Endothelial cell of umbilical vein (primary cell): ENCODE measurements at regions not wholly inside any gene's neighbourhood (a gene's known extent, or its start where the extent isn't known, plus 50 kb on each side); places are given as distances from the start of the nearest gene placed in this dataset.

Experiments
- BruUV-seq: library from RNA; stranded (reverse); fragments of 400-500 nt; replicated peaks from 2 replicates; lab custom pipeline; 2021; lab: Mats Ljungman, UMichigan
- CTCF ChIA-PET: fragments of 300-600, 350-600 bp; sonication (Branson Sonifier 250); formaldehyde crosslinking; loops from one replicate; lab custom pipeline; 2021; ENCODE audit warnings: antibody characterized with exemption, inconsistent platforms; lab: Charles Lee
- POLR2A ChIA-PET: fragments of 300-600, 350-600 bp; sonication (Branson Sonifier 250); formaldehyde crosslinking; loops from one replicate; lab custom pipeline; 2021; ENCODE audit warnings: antibody characterized with exemption, inconsistent platforms; lab: Charles Lee
- DNase-seq: peaks from one replicate; pipeline ENCODE4 v3.0.0-alpha.2; 2011; ENCODE audit warnings: low read depth, low spot score
- FAIRE-seq: peaks from 2 replicates; lab custom pipeline; 2011; peaks lifted over from hg19 to GRCh38; lab: Jason Lieb, UNC
- H2AFZ ChIP-seq: 2 replicates; pipeline ENCODE4 v1.6.0; 2012; ENCODE audit warnings: low read depth, low read length, control low read depth, inconsistent platforms
- H3K27ac ChIP-seq: 2 replicates; pipeline ENCODE4 v1.5.1; 2011; ENCODE audit warnings: low read depth, mild to moderate bottlenecking, control low read depth, low read length, moderate library complexity; ENCODE audit not compliant: insufficient read depth
- H3K27me3 ChIP-seq, 2 experiments: 2 replicates each; pipeline versions ENCODE4 v1.6.0 to v1.6.1; 2011; ENCODE audit warnings: low read length in 2 of 2, mixed read lengths in 1 of 2; ENCODE audit not compliant: control insufficient read depth in 2 of 2, insufficient read depth in 2 of 2
- H3K36me3 ChIP-seq, 2 experiments: 2 replicates in 1 of 2; 3 replicates in 1 of 2; pipeline ENCODE4 v1.5.1; 2011; ENCODE audit warnings: low read length in 2 of 2, mild to moderate bottlenecking in 1 of 2, moderate library complexity in 1 of 2; ENCODE audit not compliant: control insufficient read depth in 2 of 2, insufficient read depth in 2 of 2; ENCODE audit errors: extremely low read depth in 1 of 2
- H3K4me1 ChIP-seq: 3 replicates; pipeline ENCODE4 v1.5.1; 2011; ENCODE audit warnings: mild to moderate bottlenecking, low read length; ENCODE audit not compliant: control insufficient read depth, insufficient read depth; ENCODE audit errors: extremely low read depth
- H3K4me2 ChIP-seq: 2 replicates; pipeline ENCODE4 v1.6.1; 2011; ENCODE audit warnings: low read length, control low read depth, mixed read lengths; ENCODE audit not compliant: insufficient read depth
- H3K4me3 ChIP-seq, 3 experiments: fragments of 200-600 bp in 1 of 3; sonication (generic), shearing (Covaris generic) in 1 of 3; replicated peaks in 1 of 3; 2 replicates each; pipeline ENCODE4 v1.5.1; 2011 to 2016; ENCODE audit warnings: control low read depth in 3 of 3, low read length in 3 of 3, mild to moderate bottlenecking in 2 of 3, inconsistent platforms in 1 of 3, low read depth in 1 of 3, moderate library complexity in 1 of 3; ENCODE audit not compliant: insufficient read depth in 1 of 3
- H3K79me2 ChIP-seq: 2 replicates; pipeline ENCODE4 v1.6.0; 2012; ENCODE audit warnings: low read length, inconsistent platforms; ENCODE audit not compliant: control insufficient read depth, insufficient read depth
- H3K9ac ChIP-seq: replicated peaks from 2 replicates; pipeline ENCODE3; 2011; ENCODE audit warnings: low read length, control low read depth; ENCODE audit not compliant: insufficient read depth; ENCODE audit errors: extremely low read depth
- H3K9me1 ChIP-seq: replicated peaks from 3 replicates; pipeline ENCODE4 v1.6.0; 2011; ENCODE audit warnings: mild to moderate bottlenecking, low read length; ENCODE audit not compliant: control insufficient read depth, insufficient read depth; ENCODE audit errors: extremely low read depth
- H3K9me3 ChIP-seq: replicated peaks from 2 replicates; pipeline ENCODE4 v1.5.1; 2012; ENCODE audit warnings: low read length, inconsistent platforms; ENCODE audit not compliant: control insufficient read depth, insufficient read depth
- H4K20me1 ChIP-seq: replicated peaks from 2 replicates; pipeline ENCODE3; 2011; ENCODE audit warnings: mild to moderate bottlenecking, low read length; ENCODE audit not compliant: control insufficient read depth, insufficient read depth; ENCODE audit errors: extremely low read depth
- EZH2 ChIP-seq: IDR thresholded peaks from 2 replicates; pipeline ENCODE4 v1.6.1; 2012; ENCODE audit warnings: borderline replicate concordance, low read depth, mild to moderate bottlenecking, moderate library complexity, low read length, inconsistent platforms; ENCODE audit not compliant: severe bottlenecking
- FOS ChIP-seq: IDR thresholded peaks from 2 replicates; pipeline ENCODE4 v1.6.1; 2011; ENCODE audit warnings: mild to moderate bottlenecking, low read length, moderate library complexity, borderline replicate concordance; ENCODE audit not compliant: insufficient read depth
- GATA2 ChIP-seq: IDR thresholded peaks from 2 replicates; pipeline ENCODE4 v1.7.0; 2011; ENCODE audit warnings: low read depth, mild to moderate bottlenecking, moderate library complexity, mixed read lengths, low read length; ENCODE audit not compliant: insufficient read length, insufficient read depth
- JUN ChIP-seq: IDR thresholded peaks from 2 replicates; pipeline ENCODE4 v1.6.1; 2011; ENCODE audit warnings: borderline replicate concordance, low read depth; ENCODE audit not compliant: insufficient read length, insufficient read depth
- MYC ChIP-seq: IDR thresholded peaks from one replicate; pipeline ENCODE4 v1.6.1; 2011; ENCODE audit warnings: mild to moderate bottlenecking, low read depth, low read length
- POLR2A ChIP-seq: IDR thresholded peaks from 2 replicates; pipeline ENCODE4 v1.6.1; 2012; ENCODE audit warnings: low read depth, mild to moderate bottlenecking, control low read depth, low read length
- POLR2AphosphoS5 ChIP-seq: IDR thresholded peaks from 2 replicates; pipeline ENCODE4 v1.6.1; 2012; ENCODE audit warnings: low read depth, mild to moderate bottlenecking, control low read depth, low read length, moderate library complexity; ENCODE audit not compliant: insufficient read depth
- dilution Hi-C: fragments of 300-500 bp; cut with MboI; formaldehyde crosslinking; loops from one replicate; pipeline ENCODE4 v1.15.0; 2019; ENCODE audit warnings: low sequenced_read_pairs; ENCODE audit not compliant: extremely low pct_ligation_motif_present
- intact Hi-C: fragments of 100-400 bp; cut with micrococcal nuclease; formaldehyde crosslinking; loops from one replicate; pipeline ENCODE4 v1.10.0; 2022
- TF ChIP-seq, protein P1 (sequence below), 2 donors: IDR thresholded peaks; 1 replicate in 1 of 2; 2 replicates in 1 of 2; pipeline ENCODE4 v1.5.1; 2011; ENCODE audit warnings: low read length in 2 of 2, mild to moderate bottlenecking in 2 of 2, moderate library complexity in 2 of 2, control low read depth in 1 of 2, inconsistent platforms in 1 of 2, low read depth in 1 of 2; ENCODE audit not compliant: insufficient read depth in 1 of 2; ENCODE audit errors: extremely low read depth in 1 of 2
- TF ChIP-seq, protein P2 (sequence below): IDR thresholded peaks from 2 replicates; pipeline ENCODE4 v1.6.1; 2011; ENCODE audit not compliant: insufficient read depth, insufficient read length

DNA sequence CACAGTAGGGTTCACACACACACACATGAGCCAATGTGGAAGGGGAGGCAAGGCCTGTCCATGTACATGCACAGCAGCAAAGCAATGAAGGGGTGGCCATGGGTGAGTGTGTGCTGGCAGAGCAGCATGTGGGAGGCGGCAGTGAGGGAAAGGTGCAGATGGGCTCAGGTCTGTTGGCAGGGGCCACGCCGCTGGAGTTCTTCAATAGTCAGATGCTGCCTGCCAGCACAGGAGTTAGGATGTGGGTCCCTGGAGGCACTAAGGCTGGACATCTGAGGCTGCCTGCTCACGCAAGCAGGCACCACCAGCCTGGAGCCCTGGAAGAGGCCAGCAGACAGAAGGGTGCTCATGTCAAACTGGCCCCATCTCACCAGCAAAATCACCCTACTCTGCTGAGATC is 1304.9 kb downstream of the DSC3 start:
- H2AFZ ChIP-seq = no peak overlapping the region
- H3K9me1 ChIP-seq = no peaks in the 10 kb centered on the region
- no peaks in the 10 kb centered on the region for H3K9me3 ChIP-seq
- no peaks in the 10 kb centered on the region for H4K20me1 ChIP-seq
- dilution Hi-C loops (no loop called here), intact Hi-C loops (no loop called here)
- H3K4me3 ChIP-seq = no peak overlapping the region
- TF ChIP-seq, protein P1, sequence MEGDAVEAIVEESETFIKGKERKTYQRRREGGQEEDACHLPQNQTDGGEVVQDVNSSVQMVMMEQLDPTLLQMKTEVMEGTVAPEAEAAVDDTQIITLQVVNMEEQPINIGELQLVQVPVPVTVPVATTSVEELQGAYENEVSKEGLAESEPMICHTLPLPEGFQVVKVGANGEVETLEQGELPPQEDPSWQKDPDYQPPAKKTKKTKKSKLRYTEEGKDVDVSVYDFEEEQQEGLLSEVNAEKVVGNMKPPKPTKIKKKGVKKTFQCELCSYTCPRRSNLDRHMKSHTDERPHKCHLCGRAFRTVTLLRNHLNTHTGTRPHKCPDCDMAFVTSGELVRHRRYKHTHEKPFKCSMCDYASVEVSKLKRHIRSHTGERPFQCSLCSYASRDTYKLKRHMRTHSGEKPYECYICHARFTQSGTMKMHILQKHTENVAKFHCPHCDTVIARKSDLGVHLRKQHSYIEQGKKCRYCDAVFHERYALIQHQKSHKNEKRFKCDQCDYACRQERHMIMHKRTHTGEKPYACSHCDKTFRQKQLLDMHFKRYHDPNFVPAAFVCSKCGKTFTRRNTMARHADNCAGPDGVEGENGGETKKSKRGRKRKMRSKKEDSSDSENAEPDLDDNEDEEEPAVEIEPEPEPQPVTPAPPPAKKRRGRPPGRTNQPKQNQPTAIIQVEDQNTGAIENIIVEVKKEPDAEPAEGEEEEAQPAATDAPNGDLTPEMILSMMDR (IDR thresholded peaks at IDR 0.05; ENCODE audit: extremely low read depth in 1 of 2, insufficient read depth in 1 of 2, low read depth in 1 of 2, low read length in 2 of 2) = no peak
- no peak for TF ChIP-seq JUN
- no peak for TF ChIP-seq POLR2A
- no peak for FAIRE-seq
- ChIA-PET CTCF (interaction anchor here (0.9 kb wide), 1 partner anchor 390 kb away, joined by 3 read pairs; no protein-coding TSS in a partner anchor), POLR2A (no interaction called here)
- H3K79me2 ChIP-seq = no peaks in the 10 kb centered on the region
- no peak overlapping the region for H3K9ac ChIP-seq
- no peak overlapping the region for H3K4me2 ChIP-seq
- no peak overlapping the region for H3K27ac ChIP-seq
- BruUV-seq = no TSS peak
- no peak for DNase-seq
- no peaks in the 10 kb centered on the region for H3K36me3 ChIP-seq
- no peaks in the 10 kb centered on the region for H3K27me3 ChIP-seq
- H3K4me1 ChIP-seq = no peaks in the 10 kb centered on the region

DNA sequence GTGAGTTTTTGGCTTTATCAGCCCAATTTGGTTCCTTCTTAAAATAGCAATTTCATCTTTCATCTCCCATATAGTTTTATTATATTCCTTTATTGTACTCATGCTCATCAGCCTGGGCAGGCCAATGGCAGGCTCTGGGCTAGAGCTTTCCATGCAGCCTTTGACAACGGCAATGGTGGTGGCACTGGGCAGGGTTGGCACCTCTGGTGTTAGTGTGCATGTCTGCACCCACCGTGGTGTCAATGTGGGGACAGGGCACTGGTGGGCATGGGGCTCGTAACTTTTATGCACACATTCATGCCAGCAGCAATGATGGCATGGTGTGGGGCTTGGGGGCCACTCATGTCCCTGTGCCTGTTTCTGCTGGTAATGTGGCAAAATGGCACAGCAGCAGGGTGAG is 1305.4 kb downstream of the DSC3 start:
- Histone ChIP-seq H3K79me2 (no peaks in the 10 kb centered on the region), H3K4me3 (no peak overlapping the region), H3K9me3 (no peaks in the 10 kb centered on the region), H3K9me1 (no peaks in the 10 kb centered on the region), H3K4me2 (no peak overlapping the region), H3K4me1 (no peaks in the 10 kb centered on the region), H3K36me3 (no peaks in the 10 kb centered on the region), H3K9ac (no peak overlapping the region), H4K20me1 (no peaks in the 10 kb centered on the region), H3K27me3 (no peaks in the 10 kb centered on the region), H3K27ac (no peak overlapping the region), H2AFZ (no peak overlapping the region)
- dilution Hi-C loops (no loop called here), intact Hi-C loops (no loop called here)
- ChIA-PET CTCF (no interaction called here), POLR2A (no interaction called here)
- DNase-seq = no peak
- BruUV-seq = no TSS peak
- TF ChIP-seq EZH2 = no peak
- TF ChIP-seq, protein P2, sequence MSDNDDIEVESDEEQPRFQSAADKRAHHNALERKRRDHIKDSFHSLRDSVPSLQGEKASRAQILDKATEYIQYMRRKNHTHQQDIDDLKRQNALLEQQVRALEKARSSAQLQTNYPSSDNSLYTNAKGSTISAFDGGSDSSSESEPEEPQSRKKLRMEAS = no peak
- no peak for TF ChIP-seq JUN
- no peak for TF ChIP-seq POLR2A
- TF ChIP-seq GATA2 = no peak
- no peak for TF ChIP-seq POLR2AphosphoS5
- TF ChIP-seq, protein P1 (IDR thresholded peaks at IDR 0.05; ENCODE audit: extremely low read depth in 1 of 2, insufficient read depth in 1 of 2, low read depth in 1 of 2, low read length in 2 of 2) = no peak
- no peak for TF ChIP-seq MYC
- TF ChIP-seq FOS = no peak
- FAIRE-seq = no peak
